ENCODE measurements at regions not wholly inside any gene's neighbourhood (a gene's known extent, or its start where the extent isn't known, plus 50 kb on each side); places are given as distances from the start of the nearest gene placed in this dataset.

DNA sequence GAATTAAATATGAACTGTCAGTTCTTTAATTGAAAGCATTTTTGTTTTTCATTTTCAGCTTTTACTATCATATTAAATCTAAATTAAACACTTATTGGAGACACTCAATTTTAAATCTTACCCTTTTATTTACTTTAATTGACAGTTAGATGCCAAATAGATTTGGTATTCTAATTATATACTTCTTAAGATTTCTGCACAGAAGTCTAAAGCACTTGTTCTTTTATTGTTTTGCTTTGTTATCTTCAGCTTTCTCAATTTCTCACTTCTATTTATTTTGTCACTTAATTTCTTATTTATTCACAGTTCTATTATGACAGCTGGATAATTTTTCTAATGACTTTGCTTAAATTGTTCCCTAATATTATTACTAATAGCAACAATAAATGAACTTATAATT, 1397.3 kb upstream of the MIR17HG start:
- no peak for DNase-seq

GRCh38 chr13:89951341-89951740, 1396.1 kb upstream of the MIR17HG start:
- DNase-seq, result no peak

GRCh38 chr13:89953581-89953980, 1393.9 kb upstream of the MIR17HG start:
- no peak for DNase-seq

- no peak for DNase-seq
Observed at GRCh38 chr13:89955773-89956172, 1391.7 kb upstream of the MIR17HG start.

DNA sequence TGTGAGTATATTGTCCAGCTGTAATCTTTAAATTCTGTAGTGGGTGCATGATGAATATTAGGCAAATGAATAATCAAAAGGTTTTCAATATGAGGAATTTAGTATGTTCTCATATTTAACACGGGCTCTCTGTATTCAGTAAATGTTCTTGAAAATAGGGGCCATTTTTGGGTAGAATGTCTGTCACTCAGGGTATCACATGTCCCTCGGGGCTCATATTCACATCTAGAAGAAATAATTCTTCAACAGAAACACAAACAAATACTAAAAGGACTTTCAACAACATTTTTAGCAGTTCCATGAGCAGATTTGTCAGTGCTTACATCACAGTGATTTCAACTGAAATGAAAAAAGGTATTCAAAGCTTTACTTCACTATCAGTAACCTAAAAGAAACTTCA, 1388.4 kb upstream of the MIR17HG start:
- DNase-seq, result no peak

GRCh38 chr13:89965252-89965651, 1382.2 kb upstream of the MIR17HG start:
- DNase-seq, result no peak

DNA sequence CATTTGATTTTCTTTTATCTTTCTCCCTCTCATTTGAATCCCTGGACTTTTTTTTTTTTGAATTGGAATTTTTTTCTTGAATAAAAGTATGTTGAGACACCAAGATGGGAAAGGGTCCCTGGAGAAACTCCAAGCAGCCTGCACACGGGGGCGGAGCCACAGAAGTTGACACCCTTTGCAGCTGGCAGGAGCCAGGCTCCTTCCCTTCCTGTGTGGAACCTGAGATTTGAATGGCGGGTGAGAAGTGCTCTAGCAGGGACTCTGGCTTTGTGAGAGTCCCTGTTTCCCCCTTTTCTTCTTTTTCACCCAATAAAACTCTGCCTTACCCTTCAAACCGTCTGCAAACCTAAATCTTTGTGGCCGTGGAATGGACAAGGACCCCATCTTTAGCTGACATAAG, 1381.0 kb upstream of the MIR17HG start:
- DNase-seq, result no peak

DNA sequence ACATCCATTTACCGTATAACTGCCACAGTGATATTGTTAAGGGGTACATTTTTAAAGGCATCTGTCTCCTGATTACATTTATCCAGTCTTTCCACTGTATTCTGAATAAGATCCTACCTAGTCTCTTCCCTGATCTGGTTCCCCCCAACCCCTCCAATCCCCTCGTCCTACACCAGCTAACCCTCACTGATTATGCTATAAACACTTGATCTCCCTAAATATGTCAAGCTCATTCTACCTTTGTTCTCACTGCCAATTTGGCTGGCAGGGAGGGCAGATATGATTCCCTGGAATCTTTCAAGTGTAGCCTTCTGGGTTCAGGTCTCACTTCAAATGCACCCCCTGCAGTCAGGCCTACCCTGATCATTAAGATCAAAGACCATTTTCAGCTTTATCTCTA, 1379.8 kb upstream of the MIR17HG start:
- DNase-seq, result no peak

DNA sequence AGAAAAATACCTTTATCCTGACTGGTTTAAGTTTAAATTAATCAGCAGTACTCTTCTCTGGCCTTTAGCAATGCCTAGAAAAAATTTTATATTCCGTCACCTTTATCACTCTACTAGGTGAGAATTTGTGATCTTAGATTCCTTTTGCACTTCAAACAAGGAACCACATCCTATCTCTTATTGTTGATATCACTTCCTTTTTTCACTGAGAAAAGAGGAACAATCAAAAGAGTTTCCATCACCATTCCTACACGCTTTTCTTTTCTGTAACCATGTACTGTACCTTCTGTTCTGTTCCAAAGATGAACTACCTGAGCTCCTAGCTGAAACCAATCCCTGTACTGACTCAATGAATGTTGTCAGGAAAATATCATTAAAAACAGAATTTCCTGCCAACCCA, 1379.0 kb upstream of the MIR17HG start:
- DNase-seq, result no peak

- no peak for DNase-seq
Observed at GRCh38 chr13:89970353-89970709, 1377.2 kb upstream of the MIR17HG start.

- no peak for DNase-seq
Observed at GRCh38 chr13:89977203-89977602, 1370.3 kb upstream of the MIR17HG start.

DNA sequence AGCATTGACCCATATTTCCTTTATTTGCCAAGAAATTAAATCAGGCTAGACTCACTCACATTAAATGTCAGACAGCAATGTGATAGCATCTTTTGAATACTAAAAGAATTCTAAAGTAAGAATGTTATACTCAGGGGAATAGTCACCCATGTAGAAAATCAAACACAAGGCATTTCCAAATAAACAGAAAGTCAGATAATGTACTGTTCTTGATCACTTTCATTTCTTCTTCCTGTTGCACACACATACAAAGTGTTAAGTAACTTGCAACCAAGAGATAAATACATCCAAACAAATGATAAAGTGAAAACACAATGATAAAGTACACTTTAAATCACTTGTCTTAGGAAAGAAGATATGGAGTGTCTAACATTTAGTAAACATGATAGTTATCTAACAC, 1366.6 kb upstream of the MIR17HG start:
- DNase-seq, result no peak

- no peak for DNase-seq
Observed at GRCh38 chr13:89982407-89983095, 1364.9 kb upstream of the MIR17HG start.

DNA sequence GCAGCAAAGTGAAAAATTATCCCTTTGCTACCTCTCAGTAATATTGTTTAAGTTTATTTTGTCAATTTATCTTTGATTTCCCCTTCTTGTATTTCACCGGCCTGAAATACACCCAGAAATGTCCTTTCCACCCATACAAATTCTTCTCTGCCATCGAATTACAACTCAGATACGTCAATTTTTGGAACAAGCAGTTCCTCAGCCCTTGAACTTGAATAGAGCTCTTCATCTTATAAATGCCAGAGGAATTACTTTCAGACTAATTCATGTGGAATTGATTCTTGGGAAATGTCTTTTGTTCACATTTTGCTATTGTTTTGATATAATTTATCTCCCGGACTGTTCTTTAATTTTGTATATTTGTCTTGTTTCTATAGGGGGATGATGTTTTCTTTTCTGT, 1359.3 kb upstream of the MIR17HG start:
- no peak for DNase-seq

- no peak for DNase-seq
Observed at GRCh38 chr13:90003566-90003965, 1343.9 kb upstream of the MIR17HG start.

GRCh38 chr13:90008707-90009149, 1338.8 kb upstream of the MIR17HG start:
- DNase-seq, result no peak

GRCh38 chr13:90014038-90014437, 1333.4 kb upstream of the MIR17HG start:
- DNase-seq, result no peak

- DNase-seq, result no peak
Observed at GRCh38 chr13:90015565-90016507, 1331.7 kb upstream of the MIR17HG start.

GRCh38 chr13:90016688-90017087, 1330.8 kb upstream of the MIR17HG start:
- no peak for DNase-seq

- DNase-seq, result no peak
Observed at GRCh38 chr13:90020536-90021070, 1326.9 kb upstream of the MIR17HG start.

GRCh38 chr13:90027409-90027808, 1320.1 kb upstream of the MIR17HG start:
- DNase-seq, result no peak

- no peak for DNase-seq
Observed at GRCh38 chr13:90032313-90032712, 1315.2 kb upstream of the MIR17HG start.

DNA sequence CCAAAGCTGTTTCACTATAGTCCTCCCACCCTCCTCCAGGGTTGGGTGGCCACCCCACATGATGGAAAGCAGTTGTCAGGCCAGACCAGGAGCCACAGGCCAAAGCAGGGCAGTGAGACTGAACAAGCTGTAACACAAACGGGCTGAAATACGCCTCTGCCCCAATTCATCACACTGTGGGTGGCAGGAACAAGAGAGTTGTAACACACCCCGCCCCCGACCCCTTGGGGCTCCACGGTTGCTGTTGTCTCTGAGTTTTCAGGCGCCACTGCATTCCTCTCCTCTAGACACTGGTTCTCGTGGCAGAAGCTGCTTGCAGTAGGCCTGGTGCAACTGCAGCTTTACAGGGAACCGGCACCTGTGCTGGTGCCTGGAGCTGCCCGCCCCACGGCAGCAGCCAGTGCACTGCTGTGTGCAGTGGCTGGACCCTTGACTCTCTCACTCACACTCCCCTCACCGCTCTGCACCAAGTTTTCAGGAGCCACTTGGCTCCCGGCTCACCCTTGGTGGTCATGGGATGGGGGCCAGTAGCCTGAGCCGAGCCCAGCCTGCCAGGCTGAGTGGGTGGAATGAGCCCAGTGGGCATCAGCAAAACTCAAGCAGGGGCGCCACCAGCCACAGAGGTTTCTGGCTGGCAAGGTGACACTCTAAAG, 1314.5 kb upstream of the MIR17HG start:
- no peak for DNase-seq

DNA sequence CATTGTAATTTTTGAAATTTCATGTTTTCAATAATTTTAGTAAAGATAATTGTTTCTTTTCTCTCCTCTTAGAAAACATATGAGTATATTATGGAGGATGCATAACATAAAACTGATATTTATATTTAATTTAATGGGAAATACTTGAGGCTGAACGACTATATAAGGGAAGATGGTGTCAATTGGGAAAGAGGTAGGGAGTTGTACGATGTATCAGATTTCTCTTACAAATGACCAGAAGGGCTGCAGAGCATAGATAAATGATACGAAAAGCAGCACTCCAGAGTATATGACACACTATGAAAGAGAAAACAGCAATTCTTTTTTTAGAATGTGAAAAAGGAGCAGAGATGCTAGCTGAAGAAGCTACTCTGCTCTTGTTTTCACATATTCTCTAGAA, 1308.0 kb upstream of the MIR17HG start:
- no peak for DNase-seq
